ENCODE measurements at regions not wholly inside any gene's neighbourhood (a gene's known extent, or its start where the extent isn't known, plus 50 kb on each side); places are given as distances from the start of the nearest gene placed in this dataset.

DNA sequence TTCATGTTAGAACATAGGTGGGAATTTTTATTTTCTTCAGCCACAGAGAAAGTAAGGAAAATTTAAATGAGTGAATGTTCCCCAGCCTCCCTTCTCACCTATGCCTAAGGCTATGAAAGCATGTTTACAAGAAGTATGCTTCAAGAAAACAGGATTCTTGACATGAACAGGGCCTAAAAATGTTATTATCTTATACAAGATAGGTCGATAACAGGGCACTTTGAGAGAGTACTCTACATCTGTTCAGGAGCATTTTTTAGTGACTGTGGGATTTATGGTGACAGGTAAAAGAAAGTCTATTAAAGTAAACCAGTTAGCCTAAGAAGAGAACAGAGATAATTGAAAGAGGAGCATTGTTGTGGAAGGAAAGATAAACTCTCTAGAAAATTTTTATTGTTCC, 222.9 kb upstream of the DAAM1 start:
- Histone ChIP-seq H3K4me2 (ENCODE audit: low read length) (no peak overlapping the region), H3K27ac (ENCODE audit: low read depth, low read length, poor library complexity, severe bottlenecking) (no peak overlapping the region), H3K36me3 (ENCODE audit: insufficient read depth, low read length) (no peaks in the 10 kb centered on the region), H2AFZ (ENCODE audit: low read length) (no peak overlapping the region), H3K9me2 (ENCODE audit: insufficient read depth, low read length) (no peaks in the 10 kb centered on the region), H3K79me2 (ENCODE audit: insufficient read depth, low read depth, low read length) (no peaks in the 10 kb centered on the region), H3K4me1 (ENCODE audit: insufficient read depth, low read length, poor library complexity, severe bottlenecking) (no peaks in the 10 kb centered on the region), H3K9me3 (ENCODE audit: low read length) (no peaks in the 10 kb centered on the region), H3K4me3 (ENCODE audit: low read depth, low read length, poor library complexity, severe bottlenecking) (no peak overlapping the region), H4K20me1 (ENCODE audit: insufficient read depth, low read length) (no peaks in the 10 kb centered on the region)
- BruUV-seq (replicated peaks), result no TSS peak
- intact Hi-C loops (cut with micrococcal nuclease; ENCODE audit: unreplicated experiment), result no loop called here
- ChIA-PET CTCF (ENCODE audit: unreplicated experiment) (no interaction called here), POLR2A (no interaction called here)
- TF ChIP-seq, protein P1, sequence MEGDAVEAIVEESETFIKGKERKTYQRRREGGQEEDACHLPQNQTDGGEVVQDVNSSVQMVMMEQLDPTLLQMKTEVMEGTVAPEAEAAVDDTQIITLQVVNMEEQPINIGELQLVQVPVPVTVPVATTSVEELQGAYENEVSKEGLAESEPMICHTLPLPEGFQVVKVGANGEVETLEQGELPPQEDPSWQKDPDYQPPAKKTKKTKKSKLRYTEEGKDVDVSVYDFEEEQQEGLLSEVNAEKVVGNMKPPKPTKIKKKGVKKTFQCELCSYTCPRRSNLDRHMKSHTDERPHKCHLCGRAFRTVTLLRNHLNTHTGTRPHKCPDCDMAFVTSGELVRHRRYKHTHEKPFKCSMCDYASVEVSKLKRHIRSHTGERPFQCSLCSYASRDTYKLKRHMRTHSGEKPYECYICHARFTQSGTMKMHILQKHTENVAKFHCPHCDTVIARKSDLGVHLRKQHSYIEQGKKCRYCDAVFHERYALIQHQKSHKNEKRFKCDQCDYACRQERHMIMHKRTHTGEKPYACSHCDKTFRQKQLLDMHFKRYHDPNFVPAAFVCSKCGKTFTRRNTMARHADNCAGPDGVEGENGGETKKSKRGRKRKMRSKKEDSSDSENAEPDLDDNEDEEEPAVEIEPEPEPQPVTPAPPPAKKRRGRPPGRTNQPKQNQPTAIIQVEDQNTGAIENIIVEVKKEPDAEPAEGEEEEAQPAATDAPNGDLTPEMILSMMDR (conservative IDR thresholded peaks at IDR 0.05; ENCODE audit: low read length), result no peak
- no peak for TF ChIP-seq EZH2phosphoT487 (IDR thresholded peaks at IDR 0.05; ENCODE audit: borderline replicate concordance, low read depth, low read length)
- DNase-seq (ENCODE audit: low spot score), result no peak

DNA sequence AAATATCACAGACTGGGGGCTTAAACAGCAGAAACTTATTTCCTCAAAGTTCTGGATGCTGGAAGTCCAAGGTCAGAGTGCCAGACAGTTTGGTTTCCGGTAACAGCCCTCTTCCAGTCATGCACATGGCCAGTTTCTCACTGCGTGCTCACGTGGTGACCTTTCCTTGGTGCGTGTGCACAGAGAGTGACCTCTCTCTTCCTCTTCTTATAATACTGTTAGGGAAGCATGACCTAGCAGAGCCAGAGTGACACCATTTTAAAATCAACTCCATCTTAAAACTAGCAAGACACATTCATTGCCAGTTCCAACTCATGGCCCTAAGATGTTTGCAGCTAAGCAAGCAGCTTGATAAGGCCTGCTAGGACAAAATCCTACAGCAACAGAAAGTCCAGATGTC, 221.5 kb upstream of the DAAM1 start:
- Histone ChIP-seq H3K79me2 (ENCODE audit: insufficient read depth, low read depth, low read length) (no peaks in the 10 kb centered on the region), H2AFZ (ENCODE audit: low read length) (no peak overlapping the region), H3K36me3 (ENCODE audit: insufficient read depth, low read length) (no peaks in the 10 kb centered on the region), H3K4me2 (ENCODE audit: low read length) (no peak overlapping the region), H3K4me1 (ENCODE audit: insufficient read depth, low read length, poor library complexity, severe bottlenecking) (no peaks in the 10 kb centered on the region), H3K4me3 (ENCODE audit: low read depth, low read length, poor library complexity, severe bottlenecking) (no peak overlapping the region), H3K9me3 (ENCODE audit: low read length) (no peaks in the 10 kb centered on the region), H3K27ac (ENCODE audit: low read depth, low read length, poor library complexity, severe bottlenecking) (no peak overlapping the region), H4K20me1 (ENCODE audit: insufficient read depth, low read length) (no peaks in the 10 kb centered on the region), H3K9me2 (ENCODE audit: insufficient read depth, low read length) (no peaks in the 10 kb centered on the region)
- ChIA-PET POLR2A (interaction anchor here (0.7 kb wide), 1 partner anchor 8 kb away, joined by 3 read pairs; no protein-coding TSS in a partner anchor), CTCF (ENCODE audit: unreplicated experiment) (no interaction called here)
- intact Hi-C loops (cut with micrococcal nuclease; ENCODE audit: unreplicated experiment), result no loop called here
- no peak for TF ChIP-seq EZH2phosphoT487 (IDR thresholded peaks at IDR 0.05; ENCODE audit: borderline replicate concordance, low read depth, low read length)
- TF ChIP-seq, protein P1 (conservative IDR thresholded peaks at IDR 0.05; ENCODE audit: low read length), result no peak
- no TSS peak for BruUV-seq (replicated peaks)
- DNase-seq (ENCODE audit: low spot score), result no peak

DNA sequence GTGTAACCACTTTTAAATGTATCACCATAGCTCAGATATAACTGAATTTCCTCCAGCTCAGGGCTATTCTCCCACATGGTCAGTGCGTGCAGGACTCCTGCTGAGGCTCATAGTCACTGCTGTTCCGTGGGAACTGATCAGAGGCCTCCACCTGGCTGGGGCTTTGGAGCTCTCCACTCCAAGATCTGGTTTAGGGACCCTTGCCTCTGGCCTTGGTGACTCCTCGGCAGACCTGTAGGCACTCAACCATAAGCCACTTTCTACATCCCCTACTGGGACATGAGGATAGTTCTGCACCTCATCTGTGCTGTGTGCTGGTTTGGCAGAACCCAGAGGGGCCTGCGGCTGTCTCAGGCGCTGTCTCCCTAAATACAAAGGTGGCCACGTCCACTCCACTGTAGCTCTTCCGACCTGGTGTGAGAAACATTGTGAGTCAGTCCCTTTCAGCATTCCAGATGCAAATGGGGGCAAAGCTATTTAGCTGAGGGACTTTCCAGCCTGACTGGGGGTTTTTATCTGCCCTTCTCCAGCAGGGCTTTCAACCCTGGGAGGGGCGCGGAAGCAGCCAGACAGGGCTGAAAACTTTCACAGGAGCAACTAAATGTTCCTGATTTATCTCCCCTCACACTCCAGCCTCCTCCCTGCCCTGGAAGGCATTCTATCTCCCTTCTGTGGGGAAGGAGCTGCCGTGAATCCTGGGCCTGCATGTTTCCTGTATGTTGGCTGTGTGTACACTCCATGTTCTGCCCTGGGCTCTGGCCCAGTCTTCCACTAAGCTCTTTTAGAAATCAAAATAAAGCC, 218.3 kb upstream of the DAAM1 start:
- TF ChIP-seq, protein P1 (conservative IDR thresholded peaks at IDR 0.05; ENCODE audit: low read length), result no peak
- TF ChIP-seq EZH2phosphoT487 (IDR thresholded peaks at IDR 0.05; ENCODE audit: borderline replicate concordance, low read depth, low read length), result no peak
- Histone ChIP-seq H3K36me3 (ENCODE audit: insufficient read depth, low read length) (no peaks in the 10 kb centered on the region), H4K20me1 (ENCODE audit: insufficient read depth, low read length) (no peaks in the 10 kb centered on the region), H2AFZ (ENCODE audit: low read length) (no peak overlapping the region), H3K4me3 (ENCODE audit: low read depth, low read length, poor library complexity, severe bottlenecking) (no peak overlapping the region), H3K4me1 (ENCODE audit: insufficient read depth, low read length, poor library complexity, severe bottlenecking) (no peaks in the 10 kb centered on the region), H3K27ac (ENCODE audit: low read depth, low read length, poor library complexity, severe bottlenecking) (no peak overlapping the region), H3K79me2 (ENCODE audit: insufficient read depth, low read depth, low read length) (no peaks in the 10 kb centered on the region), H3K4me2 (ENCODE audit: low read length) (no peak overlapping the region), H3K9me3 (ENCODE audit: low read length) (no peaks in the 10 kb centered on the region), H3K9me2 (ENCODE audit: insufficient read depth, low read length) (no peaks in the 10 kb centered on the region)
- DNase-seq (ENCODE audit: low spot score), result no peak
- POLR2A ChIA-PET, result interaction anchor here (1.0 kb wide), 1 partner anchor 330 kb away, joined by 3 read pairs; no protein-coding TSS in a partner anchor
- CTCF ChIA-PET (ENCODE audit: unreplicated experiment), result no interaction called here
- BruUV-seq (replicated peaks), result no TSS peak
- intact Hi-C loops (cut with micrococcal nuclease; ENCODE audit: unreplicated experiment), result no loop called here

Measured in OCI-LY7 (cell line).